T47D (cell line): ENCODE measurements at regions not wholly inside any gene's neighbourhood (a gene's known extent, or its start where the extent isn't known, plus 50 kb on each side); places are given as distances from the start of the nearest gene placed in this dataset.

Source experiments
- DNase-seq, 2 experiments: peaks; one replicate each; pipeline versions ENCODE4 v3.0.0 to v3.0.0-alpha.2; 2011 to 2012; ENCODE audit warnings: low read depth in 1 of 2, low spot score in 1 of 2
- JUND ChIP-seq: IDR thresholded peaks from 2 replicates; pipeline ENCODE4 v1.6.1; 2012; ENCODE audit warnings: low read depth
- in situ Hi-C: cut with HindIII; loops from 2 replicates; pipeline ENCODE4 v1.10.0; 2016; ENCODE audit warnings: low sequenced_read_pairs, low pct_unique_long_range_greater_than_20kb

DNA sequence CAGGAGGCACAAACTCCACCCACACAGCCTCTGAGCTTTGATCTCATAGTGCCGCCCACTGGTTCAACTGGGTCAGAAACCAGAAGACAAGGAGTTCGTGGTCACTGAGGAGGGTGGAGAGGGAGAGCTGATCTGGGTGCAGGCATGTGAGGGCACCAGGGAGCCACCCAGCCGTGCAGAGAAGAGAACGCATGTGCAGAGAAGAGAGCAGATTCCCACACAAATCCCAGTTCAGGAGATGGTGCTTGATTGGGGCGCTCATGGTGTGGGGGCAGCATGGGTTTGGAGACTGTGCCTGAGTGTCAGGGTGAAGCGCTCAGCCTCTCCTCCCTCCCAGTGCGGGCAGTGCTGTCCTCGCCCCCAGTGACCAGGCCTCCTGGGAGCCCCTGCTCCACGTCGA lies 375.2 kb upstream of the MYT1L start:
- in situ Hi-C loops, result no loop called here
- no peak for DNase-seq
- no peak for TF ChIP-seq JUND

DNA sequence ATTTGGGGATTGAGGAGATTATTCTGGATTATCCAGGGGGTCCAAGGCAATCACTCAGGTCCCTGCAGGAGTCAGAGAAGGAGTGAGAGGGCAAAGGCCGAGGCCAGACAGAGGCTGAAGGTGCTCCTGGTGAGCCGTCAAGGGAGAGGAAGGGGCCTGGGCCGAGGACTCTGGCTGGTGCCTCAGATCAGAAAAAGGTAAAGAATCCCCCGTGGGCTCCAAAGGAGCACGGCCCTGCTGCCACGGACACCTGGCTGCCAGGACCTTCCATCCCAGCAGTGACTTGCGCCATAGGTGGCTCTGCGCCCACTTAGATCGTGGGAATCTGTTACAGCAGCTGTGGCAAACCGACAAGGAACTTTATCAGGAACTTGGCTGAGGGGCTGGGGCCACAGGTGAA lies 374.8 kb upstream of the MYT1L start:
- in situ Hi-C loops, result no loop called here

DNA sequence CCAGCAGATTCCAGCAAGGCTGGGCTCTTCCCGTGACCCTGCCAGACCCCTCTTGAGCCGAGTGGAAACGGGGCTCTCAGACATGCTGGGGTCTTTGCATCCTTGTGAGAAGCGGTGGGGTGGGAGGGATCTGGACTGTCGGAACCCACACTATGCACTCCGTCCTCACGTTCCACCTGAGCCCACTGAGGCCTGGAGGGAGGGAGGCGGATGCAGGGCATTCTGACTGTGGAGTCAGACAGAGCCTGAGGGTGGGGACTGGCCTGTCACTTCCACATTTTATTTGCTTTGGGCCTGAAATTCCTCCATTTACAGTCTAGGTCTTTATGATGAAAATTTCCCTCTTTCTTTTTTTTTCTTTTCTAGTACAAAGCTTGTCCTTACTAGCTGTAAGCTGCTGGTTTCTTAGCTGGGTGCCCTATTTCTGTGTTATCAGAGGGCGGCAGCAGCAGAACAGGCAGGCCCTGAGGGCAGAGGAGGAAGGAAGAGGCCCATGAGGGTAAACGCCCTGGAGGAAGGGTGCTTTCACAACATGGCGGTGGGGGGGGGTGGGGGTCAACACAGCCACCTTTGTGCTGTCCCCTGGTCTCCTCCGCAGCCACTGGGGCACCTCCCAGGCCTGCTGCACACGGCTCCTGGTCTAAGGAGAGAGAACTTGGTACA lies 373.5 kb upstream of the MYT1L start:
- in situ Hi-C loops, result no loop called here
- DNase-seq, result no peak

More for the DNA sequence above, 374.8 kb upstream of the MYT1L start:
- TF ChIP-seq JUND, result no peak
- no peak for DNase-seq

DNA sequence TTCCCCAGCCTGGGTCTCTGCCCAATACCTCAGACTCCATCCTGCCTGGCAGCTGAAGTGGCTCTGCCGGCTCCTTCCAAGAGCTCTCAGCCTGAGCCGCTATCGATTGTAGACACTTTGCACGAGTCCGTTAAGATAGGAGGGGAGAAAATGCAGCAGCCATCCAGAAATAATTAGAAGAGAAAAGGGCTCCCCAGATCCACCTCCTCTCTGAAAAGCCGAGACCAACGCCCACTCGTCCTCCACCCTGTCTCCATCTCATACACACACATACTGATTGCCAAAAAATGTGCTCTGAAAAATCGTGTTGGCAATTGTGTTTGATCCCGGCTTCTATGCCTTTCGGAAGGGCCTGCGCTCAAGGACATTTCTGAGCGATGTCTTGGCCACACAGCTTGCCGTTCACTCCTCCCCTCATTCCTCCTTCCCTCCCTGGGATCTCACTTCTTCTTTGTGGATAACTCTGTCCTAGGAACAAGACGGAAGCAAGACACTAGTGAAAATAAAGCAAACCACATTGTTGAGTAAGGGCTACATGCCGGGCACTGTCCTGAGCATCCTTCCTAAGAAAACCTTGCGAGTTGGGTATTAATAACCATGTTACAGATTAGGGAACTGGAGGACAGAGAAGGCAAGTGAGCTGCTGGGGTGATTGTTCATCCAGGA lies 372.8 kb upstream of the MYT1L start:
- no peak for TF ChIP-seq JUND

More for the DNA sequence above, 373.5 kb upstream of the MYT1L start:
- TF ChIP-seq JUND, result no peak

DNA sequence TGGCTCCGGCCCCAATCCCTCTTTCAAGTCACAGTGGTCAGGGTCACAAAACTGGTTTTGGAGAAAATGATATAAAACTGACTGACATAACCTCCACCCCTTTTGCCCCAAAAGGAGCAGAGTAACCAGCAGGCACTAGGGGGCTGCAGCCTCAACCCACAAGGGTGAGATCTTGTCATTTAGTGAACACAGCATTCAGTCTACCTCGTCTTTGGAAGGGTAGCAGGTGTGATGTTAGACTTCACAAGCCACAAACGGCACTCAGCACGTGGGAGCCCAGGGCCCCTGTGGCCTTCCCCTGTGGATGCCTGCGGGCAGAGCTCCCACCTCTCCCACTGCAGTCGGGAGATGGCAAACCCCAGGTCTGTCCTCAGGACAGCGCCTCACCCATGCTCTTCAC lies 372.1 kb upstream of the MYT1L start:
- no peak for TF ChIP-seq JUND
- in situ Hi-C loops, result no loop called here
- no peak for DNase-seq

More for the DNA sequence above, 372.8 kb upstream of the MYT1L start:
- in situ Hi-C loops, result no loop called here
- no peak for DNase-seq

DNA sequence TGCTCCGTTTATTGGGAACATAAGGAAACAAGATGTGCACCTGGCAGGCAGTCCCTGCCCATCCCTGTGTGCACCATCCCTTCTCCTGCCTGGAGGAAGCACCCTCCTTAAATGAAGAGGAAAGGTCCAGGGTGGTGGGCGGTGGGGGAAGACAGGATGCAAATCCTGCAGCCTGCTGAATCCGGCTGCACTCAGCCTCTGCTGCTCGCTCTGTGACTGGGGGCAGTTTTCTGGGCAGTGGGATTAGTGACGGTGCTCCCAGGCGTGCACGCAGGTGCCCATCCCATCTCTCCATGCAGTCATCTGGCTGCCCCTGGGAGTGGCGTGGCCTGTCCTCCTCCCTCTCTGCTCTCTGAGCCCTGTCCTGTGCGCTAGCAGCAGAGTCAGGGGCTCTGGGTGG lies 371.3 kb upstream of the MYT1L start:
- DNase-seq, result no peak
- in situ Hi-C loops, result no loop called here
- no peak for TF ChIP-seq JUND

DNA sequence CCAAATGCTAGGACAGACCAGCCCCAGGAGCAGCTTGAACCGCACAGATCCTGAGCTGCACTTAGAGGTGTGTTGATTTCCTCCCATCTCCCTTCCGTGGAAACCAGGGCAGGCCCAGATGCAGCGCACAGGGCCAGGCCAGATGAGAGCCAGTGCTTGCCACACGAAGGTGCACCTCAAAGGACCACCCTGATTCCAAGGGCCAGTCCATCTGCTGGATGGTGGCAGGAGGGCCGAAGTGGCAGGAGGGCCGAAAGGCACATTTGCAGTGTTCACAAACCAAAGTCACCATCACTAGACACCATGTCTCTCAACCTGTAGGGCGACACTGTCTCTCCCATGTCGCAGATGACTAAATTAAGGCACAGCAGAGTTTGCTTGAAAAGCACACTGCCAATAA lies 370.7 kb upstream of the MYT1L start:
- TF ChIP-seq JUND, result no peak
- in situ Hi-C loops, result no loop called here
- DNase-seq, result no peak

DNA sequence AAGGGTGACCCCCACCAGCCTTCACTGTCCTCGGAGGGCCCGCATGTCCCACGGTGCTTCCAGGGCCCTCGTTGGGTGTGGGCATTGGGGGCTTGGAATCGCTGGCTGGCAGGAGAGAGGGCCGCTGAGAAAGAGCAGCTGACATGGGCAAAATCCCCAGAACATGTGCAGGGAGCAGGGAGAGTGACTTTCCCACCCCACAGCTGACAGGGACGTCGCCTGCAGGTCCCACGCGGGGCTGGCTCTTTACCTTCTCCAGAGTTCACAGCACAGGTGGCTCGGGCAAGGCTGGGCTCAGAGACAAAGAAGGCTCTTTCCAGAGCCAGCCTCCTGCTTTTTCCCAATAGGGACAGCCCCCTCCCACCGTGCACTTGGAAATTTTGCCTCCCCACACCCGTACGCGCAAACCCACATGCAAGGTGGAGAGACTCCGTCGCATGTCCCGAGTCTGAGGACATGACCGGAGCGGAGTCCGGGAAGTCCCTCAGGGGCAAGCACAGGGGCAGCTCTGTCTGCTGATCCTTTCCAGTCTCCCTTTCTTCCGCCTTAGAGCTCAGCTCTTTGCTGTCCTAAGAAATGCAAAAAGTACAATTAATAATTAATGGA lies 370.2 kb upstream of the MYT1L start:
- in situ Hi-C loops, result no loop called here
- no peak for TF ChIP-seq JUND
- DNase-seq, result no peak

DNA sequence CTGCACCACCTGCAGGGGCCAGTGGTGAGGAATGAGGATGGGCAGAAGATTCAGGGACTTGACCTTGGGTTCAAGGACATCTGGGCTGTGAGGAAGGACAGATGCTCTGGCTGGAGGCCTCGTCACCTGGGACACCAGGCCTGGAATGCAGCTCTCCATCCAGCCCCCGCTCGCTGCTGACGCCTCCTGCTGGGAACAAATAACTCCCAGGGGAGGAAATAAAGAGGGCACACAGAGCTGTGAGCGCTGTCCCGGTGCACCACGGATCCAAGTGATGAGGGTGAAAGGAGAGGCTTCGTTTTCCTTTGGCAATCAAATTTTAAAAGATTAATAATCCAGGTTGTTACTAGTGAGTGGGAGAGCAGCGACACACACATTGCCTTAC lies 368.0 kb upstream of the MYT1L start:
- DNase-seq, result no peak
- TF ChIP-seq JUND, result no peak
- in situ Hi-C loops, result no loop called here

DNA sequence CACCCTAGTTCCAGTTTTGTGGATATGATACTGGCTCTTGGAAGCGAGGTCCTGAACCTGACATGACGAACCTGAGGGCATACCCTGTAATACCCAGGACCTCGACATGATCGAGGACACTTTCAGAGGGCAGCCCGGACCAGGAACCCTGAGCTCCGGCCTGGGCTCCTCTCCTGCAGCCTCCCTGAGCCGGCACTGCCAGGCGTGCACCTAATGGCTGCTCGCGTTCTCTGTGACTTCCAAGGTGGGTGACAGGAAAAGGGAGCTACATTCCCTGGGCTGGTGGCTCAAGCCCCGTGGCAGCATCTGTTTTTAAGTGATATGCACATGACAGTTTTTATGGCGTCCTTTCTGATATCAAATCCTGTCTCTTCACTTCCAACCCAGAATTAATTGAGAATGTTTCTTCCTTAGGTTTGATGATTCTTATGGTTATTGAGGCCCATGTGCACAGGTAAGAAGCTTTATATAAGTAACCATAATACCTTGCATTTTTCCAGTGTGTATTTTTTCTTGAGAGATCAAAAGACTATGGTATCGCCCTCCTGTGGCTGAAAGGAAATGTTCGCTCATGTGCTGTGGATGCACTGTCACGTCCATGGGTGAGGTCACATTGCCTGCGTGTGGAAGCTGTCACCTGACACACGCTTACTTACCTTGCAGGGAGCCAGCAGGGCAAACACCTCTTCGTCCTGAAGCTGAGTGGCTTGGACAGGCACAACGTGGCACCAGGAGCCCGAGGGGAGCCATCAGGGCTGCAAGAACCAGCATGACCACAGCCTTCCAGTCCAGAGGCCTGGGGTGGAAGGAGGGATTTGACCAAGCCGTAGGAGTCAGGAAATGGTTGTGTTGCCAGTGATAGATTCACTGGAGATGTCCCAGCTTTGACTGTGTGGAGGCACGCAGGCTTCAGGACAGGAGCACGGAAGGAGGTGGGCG lies 367.4 kb upstream of the MYT1L start:
- TF ChIP-seq JUND, result no peak
- in situ Hi-C loops, result no loop called here
- DNase-seq, result peak in 1 of 2 experiments; percentile 17

DNA sequence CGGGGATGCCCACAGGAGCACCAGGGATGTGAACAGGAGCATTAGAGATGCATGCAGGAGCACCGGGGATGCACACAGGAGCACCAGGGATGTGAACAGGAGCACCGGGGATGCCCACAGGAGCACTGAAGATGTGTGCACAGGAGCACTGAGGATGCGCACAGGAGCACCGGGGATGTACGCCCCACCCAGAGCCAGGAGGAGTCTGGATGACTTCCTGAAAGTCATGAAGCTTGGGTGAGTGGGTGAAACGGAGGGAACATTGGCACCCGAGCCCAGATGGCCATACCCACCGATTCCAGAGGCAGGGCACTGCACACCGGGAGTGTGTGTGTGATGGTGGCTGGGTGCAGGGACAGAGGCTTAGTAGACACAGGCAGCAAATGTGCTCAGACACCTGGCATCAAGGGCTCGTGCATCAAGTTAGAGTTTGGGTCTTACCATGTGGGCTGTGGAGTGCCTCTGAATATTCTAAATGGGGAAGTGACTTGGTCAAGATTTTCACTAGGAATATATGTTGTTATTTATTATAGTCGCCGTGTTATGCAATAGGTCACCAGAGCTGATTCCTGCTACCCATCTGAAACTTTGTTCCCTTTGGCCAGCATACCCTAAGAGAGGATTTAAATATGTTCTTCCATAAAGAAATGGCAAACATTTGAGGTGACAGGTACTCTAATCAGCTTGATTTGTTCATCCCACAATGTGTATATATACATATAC lies 365.8 kb upstream of the MYT1L start:
- in situ Hi-C loops, result no loop called here
- TF ChIP-seq JUND, result no peak
- DNase-seq, result no peak

DNA sequence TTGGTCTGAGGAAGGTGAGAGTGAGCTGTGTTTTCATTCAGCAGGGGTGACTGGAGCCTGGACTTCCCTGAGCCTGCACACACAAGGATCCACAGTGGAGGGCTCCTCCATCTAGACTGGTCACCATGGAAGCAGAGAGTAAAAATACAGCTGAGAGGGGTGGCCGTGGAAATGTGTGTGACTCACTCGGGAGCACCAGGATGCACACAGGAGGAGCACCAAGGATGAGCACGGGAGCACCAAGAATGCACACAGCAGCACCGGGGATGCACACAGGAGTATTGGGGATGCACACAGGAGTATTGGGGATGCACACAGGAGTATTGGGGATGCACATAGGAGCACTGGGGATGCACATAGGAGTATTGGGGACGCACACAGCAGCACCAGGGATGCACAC lies 365.2 kb upstream of the MYT1L start:
- DNase-seq, result no peak
- TF ChIP-seq JUND, result no peak
- in situ Hi-C loops, result no loop called here

DNA sequence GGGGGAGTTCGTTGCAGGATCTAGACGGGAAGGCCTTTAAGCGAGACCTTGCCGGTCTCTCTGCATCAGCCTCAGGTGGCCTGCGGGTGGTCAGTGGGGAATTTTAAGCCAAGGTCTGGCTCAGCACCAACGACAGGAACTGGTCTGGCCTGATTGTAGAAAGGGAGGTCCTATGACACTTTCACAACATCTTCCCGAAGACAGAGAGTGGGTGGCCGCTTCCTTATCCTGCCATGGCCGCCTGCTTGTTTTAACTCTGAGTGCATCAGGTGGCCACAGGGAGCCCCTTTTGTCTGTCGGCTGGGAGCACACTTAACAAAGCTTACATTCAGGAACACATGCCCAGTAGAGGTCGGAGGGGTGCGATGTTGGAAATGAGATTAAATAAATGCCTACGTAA lies 363.7 kb upstream of the MYT1L start:
- in situ Hi-C loops, result no loop called here

More for the DNA sequence above, 363.7 kb upstream of the MYT1L start:
- no peak for TF ChIP-seq JUND
- DNase-seq, result no peak
